Skeletal muscle satellite cell (primary cell): ENCODE measurements at regions not wholly inside any gene's neighbourhood (a gene's known extent, or its start where the extent isn't known, plus 50 kb on each side); places are given as distances from the start of the nearest gene placed in this dataset.

Experiments used
- H3K27me3 ChIP-seq: 2 replicates; pipeline ENCODE4 v1.7.0; 2013; ENCODE audit warnings: low read length; ENCODE audit not compliant: control insufficient read depth, insufficient read depth
- H3K36me3 ChIP-seq: 2 replicates; pipeline ENCODE4 v1.7.0; 2013; ENCODE audit warnings: mild to moderate bottlenecking, control low read depth, low read length; ENCODE audit not compliant: insufficient read depth
- H3K4me1 ChIP-seq: 2 replicates; pipeline ENCODE4 v1.7.0; 2013; ENCODE audit warnings: low read length; ENCODE audit not compliant: control insufficient read depth, insufficient read depth
- H3K4me2 ChIP-seq: 2 replicates; pipeline ENCODE4 v1.7.0; 2013; ENCODE audit warnings: mild to moderate bottlenecking, low read length
- H3K4me3 ChIP-seq: 2 replicates; pipeline ENCODE4 v1.7.0; 2013; ENCODE audit warnings: low read length
- H3K9ac ChIP-seq: 2 replicates; pipeline ENCODE4 v1.7.0; 2013; ENCODE audit warnings: mild to moderate bottlenecking, low read depth, low read length, moderate library complexity
- H3K9me3 ChIP-seq: replicated peaks from 2 replicates; pipeline ENCODE4 v1.7.0; 2013; ENCODE audit warnings: mild to moderate bottlenecking, control low read depth, low read length

DNA sequence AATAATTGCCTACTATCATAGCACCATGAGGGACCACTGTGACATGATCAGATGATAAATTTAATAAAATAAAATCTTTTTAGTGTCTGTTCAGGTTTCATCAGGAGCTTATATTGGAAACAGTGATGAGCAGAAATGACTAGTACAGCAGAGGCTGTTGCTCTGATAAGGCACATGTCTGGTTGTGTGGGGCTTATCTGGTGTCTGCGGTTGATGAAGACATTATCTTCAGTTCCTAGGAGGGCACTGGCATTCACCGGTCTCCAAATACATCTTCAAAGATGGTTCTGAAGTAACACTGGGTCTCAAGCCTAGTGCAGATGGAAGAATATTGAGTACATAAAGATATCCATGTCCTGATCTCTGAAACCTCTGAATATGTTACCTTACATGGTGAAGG is 125.3 kb downstream of the SUCNR1 start:
- Histone ChIP-seq H3K9ac (no peak overlapping the region), H3K27me3 (no peaks in the 10 kb centered on the region), H3K9me3 (no peaks in the 10 kb centered on the region), H3K4me1 (no peaks in the 10 kb centered on the region), H3K4me2 (no peak overlapping the region), H3K36me3 (no peaks in the 10 kb centered on the region), H3K4me3 (no peak overlapping the region)

DNA sequence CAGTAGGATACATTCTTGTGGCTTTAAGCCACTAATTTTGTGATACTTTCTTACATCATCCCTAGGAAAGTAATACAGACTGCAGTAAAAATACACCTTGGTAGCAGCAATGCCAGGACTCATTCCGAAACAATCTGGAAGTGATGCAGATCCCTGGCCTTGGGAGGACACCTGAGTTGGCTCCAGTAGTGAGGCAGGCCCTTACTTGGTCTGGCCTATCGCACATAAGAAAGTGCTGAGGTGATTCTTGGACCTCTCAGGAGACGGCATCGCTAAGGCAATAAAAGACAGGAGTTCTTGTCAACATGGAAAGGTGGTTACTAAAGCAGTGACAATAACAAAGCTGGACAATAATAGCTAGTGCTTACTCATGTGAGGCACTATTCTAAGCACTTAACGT is 126.5 kb downstream of the SUCNR1 start:
- Histone ChIP-seq H3K9ac (no peak overlapping the region), H3K36me3 (no peaks in the 10 kb centered on the region), H3K9me3 (no peaks in the 10 kb centered on the region), H3K4me3 (no peak overlapping the region), H3K27me3 (no peaks in the 10 kb centered on the region), H3K4me2 (no peak overlapping the region), H3K4me1 (no peaks in the 10 kb centered on the region)

GRCh38 chr3:152011812-152012735 is 138.6 kb downstream of the SUCNR1 start:
- Histone ChIP-seq H3K4me2 (no peak overlapping the region), H3K27me3 (no peaks in the 10 kb centered on the region), H3K9me3 (no peaks in the 10 kb centered on the region), H3K4me3 (no peak overlapping the region), H3K4me1 (no peaks in the 10 kb centered on the region), H3K9ac (no peak overlapping the region), H3K36me3 (no peaks in the 10 kb centered on the region)

GRCh38 chr3:152019508-152019907 is 146.1 kb downstream of the SUCNR1 start:
- peak overlapping the region; percentile 3 for H3K4me3 ChIP-seq

GRCh38 chr3:152021951-152022461 is 148.6 kb downstream of the SUCNR1 start:
- peak overlapping the region; percentile 50 for H3K4me2 ChIP-seq
- H3K27me3 ChIP-seq = no peaks in the 10 kb centered on the region
- peak overlapping the region; percentile 61 for H3K9ac ChIP-seq
- no peaks in the 10 kb centered on the region for H3K9me3 ChIP-seq
- H3K4me1 ChIP-seq = peaks cover 57% of the 10 kb centered on the region
- H3K36me3 ChIP-seq = no peaks in the 10 kb centered on the region
- no peak overlapping the region for H3K4me3 ChIP-seq

More at GRCh38 chr3:152019508-152019907, 146.1 kb downstream of the SUCNR1 start:
- peak overlapping the region; percentile 19 for H3K4me2 ChIP-seq
- H3K36me3 ChIP-seq = no peaks in the 10 kb centered on the region
- no peaks in the 10 kb centered on the region for H3K27me3 ChIP-seq
- peaks cover 34% of the 10 kb centered on the region for H3K4me1 ChIP-seq
- H3K9me3 ChIP-seq = no peaks in the 10 kb centered on the region
- peak overlapping the region; percentile 12 for H3K9ac ChIP-seq

- H3K4me2 ChIP-seq = peak overlapping the region; percentile 66
- H3K4me3 ChIP-seq = no peak overlapping the region
- H3K4me1 ChIP-seq = peaks cover 57% of the 10 kb centered on the region
- H3K27me3 ChIP-seq = no peaks in the 10 kb centered on the region
- no peaks in the 10 kb centered on the region for H3K36me3 ChIP-seq
- no peaks in the 10 kb centered on the region for H3K9me3 ChIP-seq
- H3K9ac ChIP-seq = peak overlapping the region; percentile 79
These were observed 152.7 kb downstream of the SUCNR1 start for GRCh38 chr3:152026033-152026556.

GRCh38 chr3:152030320-152030719 is 156.9 kb downstream of the SUCNR1 start:
- Histone ChIP-seq H3K4me1 (peaks cover 34% of the 10 kb centered on the region), H3K36me3 (no peaks in the 10 kb centered on the region), H3K4me2 (no peak overlapping the region), H3K9ac (no peak overlapping the region), H3K27me3 (no peaks in the 10 kb centered on the region), H3K4me3 (no peak overlapping the region), H3K9me3 (no peaks in the 10 kb centered on the region)

GRCh38 chr3:152031321-152031720 is 157.9 kb downstream of the SUCNR1 start:
- Histone ChIP-seq H3K4me1 (peaks cover 26% of the 10 kb centered on the region), H3K9me3 (no peaks in the 10 kb centered on the region), H3K4me2 (no peak overlapping the region), H3K27me3 (no peaks in the 10 kb centered on the region), H3K36me3 (no peaks in the 10 kb centered on the region), H3K9ac (peak overlapping the region; percentile 52), H3K4me3 (no peak overlapping the region)

- Histone ChIP-seq H3K36me3 (no peaks in the 10 kb centered on the region), H3K4me2 (no peak overlapping the region), H3K27me3 (no peaks in the 10 kb centered on the region), H3K4me3 (no peak overlapping the region), H3K4me1 (no peaks in the 10 kb centered on the region), H3K9me3 (no peaks in the 10 kb centered on the region), H3K9ac (no peak overlapping the region)
These were observed 163.9 kb downstream of the SUCNR1 start for GRCh38 chr3:152037297-152037696.

DNA sequence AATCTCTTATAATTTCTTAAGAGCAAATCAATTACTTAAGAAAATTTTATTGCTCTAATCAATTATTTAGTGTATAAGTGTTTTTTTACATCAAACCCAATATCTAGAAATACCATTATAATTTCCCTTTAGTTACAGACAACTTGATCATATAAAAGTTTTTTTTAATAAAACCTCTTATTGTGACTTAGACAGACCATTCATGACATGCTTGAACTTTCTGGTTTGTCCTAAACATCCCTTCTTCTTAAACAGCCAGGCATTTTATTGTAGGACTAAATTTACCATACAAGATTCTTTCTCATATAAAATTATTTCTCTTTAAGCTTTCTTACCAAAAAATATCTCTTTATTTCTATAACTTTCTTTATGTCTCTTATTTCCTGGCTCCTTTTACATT is 164.5 kb downstream of the SUCNR1 start:
- Histone ChIP-seq H3K4me3 (no peak overlapping the region), H3K9me3 (no peaks in the 10 kb centered on the region), H3K4me1 (no peaks in the 10 kb centered on the region), H3K27me3 (no peaks in the 10 kb centered on the region), H3K36me3 (no peaks in the 10 kb centered on the region), H3K4me2 (no peak overlapping the region), H3K9ac (no peak overlapping the region)

- Histone ChIP-seq H3K9me3 (no peaks in the 10 kb centered on the region), H3K4me1 (no peaks in the 10 kb centered on the region), H3K9ac (no peak overlapping the region), H3K27me3 (no peaks in the 10 kb centered on the region), H3K36me3 (no peaks in the 10 kb centered on the region), H3K4me2 (no peak overlapping the region), H3K4me3 (no peak overlapping the region)
These were observed 165.0 kb downstream of the SUCNR1 start for GRCh38 chr3:152038490-152038889.
